Activated CD8-positive, alpha-beta memory T cell treated with anti-CD3 and anti-CD28 coated beads for 1 hour (primary cell): ENCODE measurements at regions not wholly inside any gene's neighbourhood (a gene's known extent, or its start where the extent isn't known, plus 50 kb on each side); places are given as distances from the start of the nearest gene placed in this dataset.
"Not testable (repeated sequence)": the region's sequence is repeated elsewhere in the genome, so short reads cannot be mapped to it uniquely, and the experiment has no call there.

Source experiments
- DNase-seq, 2 donors: peaks; one replicate each; pipeline ENCODE4 v3.0.0-alpha.2; 2020; ENCODE audit warnings: low read depth in 1 of 2; ENCODE audit errors: extremely low read depth in 1 of 2

- no peak for DNase-seq
Observed at GRCh38 chr6:28794175-28795002, 129.4 kb downstream of the TRIM27 start.

- not testable (repeated sequence) for DNase-seq
Observed at GRCh38 chr6:28800647-28801046, 123.1 kb downstream of the TRIM27 start.

GRCh38 chr6:28802417-28803336, 121.1 kb downstream of the TRIM27 start:
- no peak for DNase-seq

- DNase-seq = no peak
Observed at GRCh38 chr6:28803337-28803709, 120.5 kb downstream of the TRIM27 start.

- no peak for DNase-seq
Observed at GRCh38 chr6:28807682-28808280, 116.0 kb downstream of the TRIM27 start.

GRCh38 chr6:28808383-28808782, 115.4 kb downstream of the TRIM27 start:
- DNase-seq = no peak

GRCh38 chr6:28809947-28810658, 113.7 kb downstream of the TRIM27 start:
- no peak for DNase-seq

GRCh38 chr6:28810659-28811053, 113.1 kb downstream of the TRIM27 start:
- no peak for DNase-seq

GRCh38 chr6:28811873-28812272, 111.9 kb downstream of the TRIM27 start:
- no peak for DNase-seq

GRCh38 chr6:28812778-28813569, 110.8 kb downstream of the TRIM27 start:
- no peak for DNase-seq

- no peak for DNase-seq
Observed at GRCh38 chr6:28814032-28814976, 109.5 kb downstream of the TRIM27 start.

GRCh38 chr6:28816339-28816908, 107.4 kb downstream of the TRIM27 start:
- DNase-seq = no peak

- no peak for DNase-seq
Observed at GRCh38 chr6:28816909-28817807, 106.6 kb downstream of the TRIM27 start.

- no peak for DNase-seq
Observed at GRCh38 chr6:28817808-28818145, 106.0 kb downstream of the TRIM27 start.

GRCh38 chr6:28824793-28825731, 98.7 kb downstream of the TRIM27 start:
- DNase-seq = no peak

GRCh38 chr6:28825732-28826293, 98.0 kb downstream of the TRIM27 start:
- DNase-seq = no peak
